HEK293T (cell line): ENCODE measurements at regions not wholly inside any gene's neighbourhood (a gene's known extent, or its start where the extent isn't known, plus 50 kb on each side); places are given as distances from the start of the nearest gene placed in this dataset.
"Not testable (repeated sequence)": the region's sequence is repeated elsewhere in the genome, so short reads cannot be mapped to it uniquely, and the experiment has no call there.

Experiments used
- CTCF ChIA-PET: fragments of 350-600 bp; formaldehyde crosslinking; extraction: SDS; loops from one replicate; lab custom pipeline; 2021; ENCODE audit warnings: antibody characterized with exemption, inconsistent platforms; lab: Yijun Ruan, JAX
- POLR2A ChIA-PET: fragments of 350-600 bp; formaldehyde crosslinking; extraction: SDS; loops from one replicate; lab custom pipeline; 2020; ENCODE audit warnings: antibody characterized with exemption, inconsistent platforms; lab: Yijun Ruan, JAX
- DNase-seq: peaks from one replicate; pipeline ENCODE4 v3.0.0; 2012; ENCODE audit warnings: mixed read lengths; ENCODE audit errors: extremely low spot score
- ARNT ChIP-seq: fragments of 450-650 bp; IDR thresholded peaks from 2 replicates; pipeline ENCODE4 v1.6.1; 2017; ENCODE audit warnings: mild to moderate bottlenecking
- BHLHE40 ChIP-seq: fragments of 450-650 bp; IDR thresholded peaks from 2 replicates; pipeline ENCODE4 v1.6.1; 2016; ENCODE audit warnings: mild to moderate bottlenecking, moderate library complexity, borderline replicate concordance
- CTBP1 ChIP-seq: fragments of 450-650 bp; IDR thresholded peaks from 2 replicates; pipeline ENCODE4 v1.6.1; 2016; ENCODE audit warnings: borderline replicate concordance
- ELF4 ChIP-seq: fragments of 450-650 bp; IDR thresholded peaks from 2 replicates; pipeline ENCODE4 v1.6.1; 2017; ENCODE audit warnings: antibody characterized with exemption
- FOXA1 ChIP-seq: fragments of 450-650 bp; IDR thresholded peaks from 2 replicates; pipeline ENCODE4 v1.6.1; 2016; ENCODE audit warnings: mild to moderate bottlenecking
- FOXK2 ChIP-seq: fragments of 450-650 bp; IDR thresholded peaks from 2 replicates; pipeline ENCODE4 v1.6.1; 2016; ENCODE audit warnings: mild to moderate bottlenecking
- FOXM1 ChIP-seq: fragments of 450-650 bp; IDR thresholded peaks from 2 replicates; pipeline ENCODE4 v1.6.1; 2017; ENCODE audit warnings: mild to moderate bottlenecking, borderline replicate concordance
- HDGF ChIP-seq: fragments of 450-650 bp; IDR thresholded peaks from 2 replicates; pipeline ENCODE4 v1.6.1; 2017; ENCODE audit warnings: antibody characterized with exemption, borderline replicate concordance
- L3MBTL2 ChIP-seq: fragments of 450-650 bp; conservative IDR thresholded peaks from 2 replicates; pipeline ENCODE4 v1.6.1; 2016; ENCODE audit warnings: mild to moderate bottlenecking
- LEF1 ChIP-seq: fragments of 450-650 bp; IDR thresholded peaks from 2 replicates; pipeline ENCODE4 v1.6.1; 2017; ENCODE audit warnings: mild to moderate bottlenecking, borderline replicate concordance
- NFRKB ChIP-seq: fragments of 450-650 bp; IDR thresholded peaks from 2 replicates; pipeline ENCODE4 v1.6.1; 2016; ENCODE audit warnings: mild to moderate bottlenecking, moderate library complexity
- SP1 ChIP-seq: fragments of 450-650 bp; IDR thresholded peaks from 2 replicates; pipeline ENCODE4 v1.6.1; 2017
- SUZ12 ChIP-seq: fragments of 450-650 bp; IDR thresholded peaks from 2 replicates; pipeline ENCODE4 v1.6.1; 2016; ENCODE audit warnings: mild to moderate bottlenecking
- TARDBP ChIP-seq: fragments of 450-650 bp; IDR thresholded peaks from 2 replicates; pipeline ENCODE4 v1.6.1; 2016
- ZNF384 ChIP-seq: fragments of 450-650 bp; IDR thresholded peaks from 2 replicates; pipeline ENCODE4 v1.6.1; 2016
- TF ChIP-seq, protein P1 (sequence below): fragments of 450-650 bp; IDR thresholded peaks from 2 replicates; pipeline ENCODE4 v1.6.1; 2016

DNA sequence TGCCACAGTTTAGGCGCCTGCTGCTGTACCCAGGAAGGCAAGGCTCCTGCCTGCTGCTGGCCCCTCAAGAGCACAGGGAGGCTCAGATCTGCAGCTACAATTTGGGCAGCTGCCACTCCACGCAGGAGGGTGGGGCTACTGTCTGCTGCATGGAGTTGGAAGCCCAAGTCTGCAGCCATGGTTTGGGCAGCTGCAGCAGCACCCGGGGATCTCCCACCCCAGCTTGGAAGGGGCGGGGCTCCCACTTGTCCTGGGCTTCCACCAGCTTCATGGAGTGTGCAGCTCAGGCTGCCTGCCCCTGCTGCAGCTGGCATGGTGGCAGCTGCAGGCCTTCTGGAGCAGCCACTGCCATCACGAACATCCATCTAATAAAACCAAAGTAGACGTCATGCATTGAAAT, 512.9 kb downstream of the PYDC2 start:
- ChIA-PET CTCF (no interaction called here), POLR2A (no interaction called here)
- no peak for TF ChIP-seq FOXM1
- TF ChIP-seq ARNT, result no peak
- TF ChIP-seq SUZ12, result no peak
- no peak for TF ChIP-seq TARDBP
- no peak for TF ChIP-seq HDGF
- no peak for TF ChIP-seq ZNF384
- TF ChIP-seq SP1, result no peak
- TF ChIP-seq, protein P1, sequence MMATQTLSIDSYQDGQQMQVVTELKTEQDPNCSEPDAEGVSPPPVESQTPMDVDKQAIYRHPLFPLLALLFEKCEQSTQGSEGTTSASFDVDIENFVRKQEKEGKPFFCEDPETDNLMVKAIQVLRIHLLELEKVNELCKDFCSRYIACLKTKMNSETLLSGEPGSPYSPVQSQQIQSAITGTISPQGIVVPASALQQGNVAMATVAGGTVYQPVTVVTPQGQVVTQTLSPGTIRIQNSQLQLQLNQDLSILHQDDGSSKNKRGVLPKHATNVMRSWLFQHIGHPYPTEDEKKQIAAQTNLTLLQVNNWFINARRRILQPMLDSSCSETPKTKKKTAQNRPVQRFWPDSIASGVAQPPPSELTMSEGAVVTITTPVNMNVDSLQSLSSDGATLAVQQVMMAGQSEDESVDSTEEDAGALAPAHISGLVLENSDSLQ, result no peak
- no peak for TF ChIP-seq L3MBTL2
- no peak for TF ChIP-seq CTBP1
- no peak for TF ChIP-seq NFRKB
- no peak for TF ChIP-seq FOXK2
- TF ChIP-seq LEF1, result no peak
- TF ChIP-seq FOXA1, result no peak
- TF ChIP-seq BHLHE40, result no peak
- no peak for TF ChIP-seq ELF4
- no peak for DNase-seq

DNA sequence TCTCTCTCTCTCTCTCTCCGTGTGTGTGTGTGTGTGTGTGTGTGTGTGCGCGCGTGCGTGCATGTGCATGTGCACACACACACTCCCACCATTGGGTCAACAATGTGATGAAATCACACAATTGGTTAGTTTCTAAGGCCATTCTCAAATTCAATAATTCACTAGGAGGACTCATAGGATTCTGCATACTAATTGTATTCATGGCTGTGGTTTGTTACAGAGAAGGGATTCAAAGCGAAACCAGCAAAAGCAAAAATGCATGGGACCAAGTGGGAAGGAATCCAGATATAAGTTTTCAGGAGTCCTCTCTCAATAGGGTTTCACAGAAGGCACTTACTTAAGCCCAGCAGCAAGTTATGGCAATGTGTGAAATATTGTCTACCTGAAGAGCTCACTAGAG, 515.0 kb downstream of the PYDC2 start:
- DNase-seq, result no peak
- no peak for TF ChIP-seq CTBP1
- TF ChIP-seq, protein P1, result no peak
- CTCF ChIA-PET, result no interaction called here
- POLR2A ChIA-PET, result no interaction called here

DNA sequence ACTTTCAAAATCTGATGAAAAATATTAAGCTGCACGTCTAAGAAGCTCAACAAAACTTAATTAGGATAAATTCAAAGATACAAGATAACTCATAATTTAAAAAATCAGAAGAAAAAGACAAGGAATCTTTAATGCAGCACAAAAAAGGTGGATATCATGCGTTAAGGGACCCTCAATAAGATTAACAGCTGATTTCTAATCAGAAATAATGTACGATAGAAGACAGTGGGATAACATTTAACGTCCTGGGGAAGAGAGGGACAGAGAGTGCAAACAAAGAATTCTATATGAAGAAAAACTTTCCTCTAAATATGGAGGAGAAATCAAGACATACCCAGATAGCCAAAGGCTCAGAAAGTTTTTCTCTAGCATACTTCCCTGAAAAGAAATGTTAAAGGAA, 519.5 kb downstream of the PYDC2 start:
- no peak for DNase-seq
- TF ChIP-seq SUZ12, result no peak
- no peak for TF ChIP-seq ARNT
- TF ChIP-seq, protein P1, result no peak
- no peak for TF ChIP-seq ZNF384
- TF ChIP-seq CTBP1, result no peak
- no peak for TF ChIP-seq LEF1
- TF ChIP-seq ELF4, result no peak
- TF ChIP-seq FOXM1, result no peak
- no peak for TF ChIP-seq L3MBTL2
- TF ChIP-seq TARDBP, result no peak
- no peak for TF ChIP-seq FOXA1
- TF ChIP-seq FOXK2, result no peak
- TF ChIP-seq SP1, result no peak
- no peak for TF ChIP-seq NFRKB
- TF ChIP-seq HDGF, result no peak
- no peak for TF ChIP-seq BHLHE40
- CTCF ChIA-PET, result no interaction called here
- POLR2A ChIA-PET, result no interaction called here

DNA sequence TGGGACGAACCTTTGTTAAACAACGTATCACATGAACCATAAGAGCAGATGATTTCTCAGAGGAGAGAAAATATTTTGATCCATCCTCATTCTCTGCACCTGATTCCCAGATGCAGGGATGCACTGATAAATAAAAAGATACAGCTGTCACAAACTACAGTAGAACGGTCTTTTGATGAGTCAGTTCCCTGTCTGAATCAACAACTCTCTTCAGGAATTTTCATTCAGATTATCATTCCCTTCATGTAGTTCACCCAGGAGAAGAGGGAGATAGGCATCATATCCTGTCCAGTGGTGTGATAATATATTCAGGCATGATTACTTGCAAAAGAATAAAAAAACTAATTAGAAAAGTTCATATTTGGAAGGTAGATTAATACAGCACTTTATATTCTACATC, 521.5 kb downstream of the PYDC2 start:
- CTCF ChIA-PET, result no interaction called here
- POLR2A ChIA-PET, result no interaction called here
- no peak for TF ChIP-seq LEF1
- no peak for TF ChIP-seq TARDBP
- no peak for TF ChIP-seq FOXA1
- TF ChIP-seq ELF4, result no peak
- TF ChIP-seq SUZ12, result no peak
- no peak for TF ChIP-seq FOXK2
- no peak for TF ChIP-seq SP1
- no peak for TF ChIP-seq L3MBTL2
- TF ChIP-seq BHLHE40, result no peak
- TF ChIP-seq ARNT, result no peak
- TF ChIP-seq, protein P1, result no peak
- no peak for TF ChIP-seq NFRKB
- no peak for TF ChIP-seq FOXM1
- TF ChIP-seq CTBP1, result no peak
- TF ChIP-seq HDGF, result no peak
- no peak for TF ChIP-seq ZNF384
- DNase-seq, result no peak

DNA sequence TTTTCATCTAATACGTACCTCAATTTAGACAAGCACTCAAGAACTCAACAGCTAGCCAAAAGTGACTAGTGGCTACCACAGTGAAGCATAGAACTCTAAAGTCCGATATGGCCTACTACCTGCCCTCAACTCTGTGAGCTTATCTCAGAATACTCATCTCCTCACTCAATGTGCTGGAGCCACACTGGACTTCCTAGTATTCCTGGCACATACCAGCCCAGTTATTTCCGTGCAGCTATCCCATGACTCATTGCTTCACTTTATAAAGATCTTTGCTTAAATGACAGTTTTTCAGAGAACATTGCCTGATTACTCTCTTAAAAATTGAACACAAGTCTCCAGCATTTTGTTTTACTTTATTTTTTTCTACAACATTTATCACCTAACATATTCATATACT, 524.7 kb downstream of the PYDC2 start:
- ChIA-PET POLR2A (no interaction called here), CTCF (no interaction called here)
- DNase-seq, result no peak

DNA sequence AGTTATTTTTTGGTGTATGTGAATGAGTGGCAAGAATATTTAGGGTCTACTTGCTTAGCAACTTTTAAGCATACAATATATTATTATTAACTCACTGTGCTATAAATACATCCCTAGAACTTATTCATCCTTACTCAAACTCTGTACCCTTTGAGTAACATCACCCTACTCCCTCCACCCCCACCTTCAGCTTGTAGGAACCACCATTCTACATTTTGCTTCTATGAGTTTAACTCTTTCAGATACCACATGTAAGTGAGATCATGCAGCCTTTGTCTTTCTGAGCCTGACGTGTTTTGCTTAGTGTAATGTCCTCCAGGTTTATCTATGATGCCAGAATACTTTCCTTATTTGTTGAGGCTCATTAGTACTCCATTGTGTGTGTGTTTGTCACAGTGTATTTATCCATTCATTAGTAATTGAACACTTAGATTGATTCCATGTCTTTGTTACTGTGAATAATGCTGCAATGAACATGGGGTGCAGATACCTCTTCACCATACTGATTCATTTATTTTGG, 526.9 kb downstream of the PYDC2 start:
- ChIA-PET CTCF (no interaction called here), POLR2A (no interaction called here)
- TF ChIP-seq FOXK2 (no peak), SP1 (no peak), ZNF384 (no peak), BHLHE40 (no peak), TARDBP (no peak), HDGF (no peak)
- DNase-seq, result no peak

More for the DNA sequence above, 524.7 kb downstream of the PYDC2 start:
- no peak for TF ChIP-seq HDGF
- TF ChIP-seq FOXA1, result no peak

DNA sequence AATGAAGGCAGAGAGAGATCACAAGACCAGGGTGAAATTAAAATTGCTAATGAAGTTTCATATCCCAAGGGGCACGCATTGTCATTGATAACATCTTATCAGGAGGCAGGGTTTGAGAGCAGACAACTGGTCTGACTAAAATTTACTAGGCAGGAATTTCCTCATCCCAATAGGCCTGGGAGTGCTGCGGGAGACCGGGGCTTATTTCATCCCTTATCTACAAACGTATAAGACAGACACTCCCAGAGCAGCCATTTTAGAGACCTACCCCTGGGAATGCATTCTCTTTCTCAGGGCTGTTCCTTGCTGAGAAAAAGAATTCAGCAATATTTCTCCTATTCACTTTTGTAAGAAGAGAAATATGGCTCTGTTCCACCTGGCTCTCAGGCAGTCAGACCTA, 533.0 kb downstream of the PYDC2 start:
- DNase-seq, POLR2A ChIA-PET, CTCF ChIA-PET: not testable (repeated sequence)
